Skeletal muscle cell (primary cell): ENCODE measurements at regions not wholly inside any gene's neighbourhood (a gene's known extent, or its start where the extent isn't known, plus 50 kb on each side); places are given as distances from the start of the nearest gene placed in this dataset.
"Not testable (repeated sequence)": the region's sequence is repeated elsewhere in the genome, so short reads cannot be mapped to it uniquely, and the experiment has no call there.

Source experiments
- DNase-seq: peaks from one replicate; pipeline ENCODE4 v3.0.0-alpha.2; 2010; ENCODE audit warnings: low read depth
- H3K4me3 ChIP-seq: 2 replicates; pipeline ENCODE4 v1.5.1; 2011; ENCODE audit warnings: low read depth, mild to moderate bottlenecking, control low read depth, low read length, moderate library complexity

GRCh38 chr10:33697016-33697415 lies 362.5 kb upstream of the NRP1 start:
- H3K4me3 ChIP-seq = no peak overlapping the region

GRCh38 chr10:33695536-33695935 lies 361.1 kb upstream of the NRP1 start:
- no peak overlapping the region for H3K4me3 ChIP-seq
- DNase-seq = no peak

More at GRCh38 chr10:33697016-33697415, 362.5 kb upstream of the NRP1 start:
- DNase-seq = no peak

GRCh38 chr10:33690536-33690935 lies 356.1 kb upstream of the NRP1 start:
- not testable (repeated sequence) for DNase-seq, H3K4me3 ChIP-seq

GRCh38 chr10:33688506-33688905 lies 354.0 kb upstream of the NRP1 start:
- DNase-seq = no peak
- H3K4me3 ChIP-seq = no peak overlapping the region

- no peak overlapping the region for H3K4me3 ChIP-seq
- DNase-seq = no peak
Observed at GRCh38 chr10:33684211-33684611, 349.7 kb upstream of the NRP1 start.

- no peak overlapping the region for H3K4me3 ChIP-seq
- DNase-seq = no peak
Observed at GRCh38 chr10:33681595-33681994, 347.1 kb upstream of the NRP1 start.

- no peak overlapping the region for H3K4me3 ChIP-seq
- no peak for DNase-seq
Observed at GRCh38 chr10:33680036-33680435, 345.6 kb upstream of the NRP1 start.

GRCh38 chr10:33676606-33677339 lies 342.3 kb upstream of the NRP1 start:
- H3K4me3 ChIP-seq = no peak overlapping the region
- DNase-seq = no peak

GRCh38 chr10:33674986-33675599 lies 340.6 kb upstream of the NRP1 start:
- DNase-seq = no peak

GRCh38 chr10:33674491-33674890 lies 340.0 kb upstream of the NRP1 start:
- DNase-seq = no peak
- no peak overlapping the region for H3K4me3 ChIP-seq

More at GRCh38 chr10:33674986-33675599, 340.6 kb upstream of the NRP1 start:
- peak overlapping the region; percentile 9 for H3K4me3 ChIP-seq

GRCh38 chr10:33673839-33674415 lies 339.5 kb upstream of the NRP1 start:
- DNase-seq = no peak
- no peak overlapping the region for H3K4me3 ChIP-seq

- DNase-seq = no peak
- no peak overlapping the region for H3K4me3 ChIP-seq
Observed at GRCh38 chr10:33669904-33670303, 335.4 kb upstream of the NRP1 start.

GRCh38 chr10:33666686-33667480 lies 332.4 kb upstream of the NRP1 start:
- DNase-seq = no peak
- H3K4me3 ChIP-seq = no peak overlapping the region

GRCh38 chr10:33665501-33665900 lies 331.0 kb upstream of the NRP1 start:
- DNase-seq = peak; percentile 60
- no peak overlapping the region for H3K4me3 ChIP-seq

- no peak overlapping the region for H3K4me3 ChIP-seq
- no peak for DNase-seq
Observed at GRCh38 chr10:33664070-33664469, 329.6 kb upstream of the NRP1 start.

- DNase-seq = peak; percentile 60
- no peak overlapping the region for H3K4me3 ChIP-seq
Observed at GRCh38 chr10:33661580-33662336, 327.3 kb upstream of the NRP1 start.

GRCh38 chr10:33660329-33660728 lies 325.9 kb upstream of the NRP1 start:
- DNase-seq = no peak
- no peak overlapping the region for H3K4me3 ChIP-seq

GRCh38 chr10:33657913-33658312 lies 323.4 kb upstream of the NRP1 start:
- no peak for DNase-seq
- H3K4me3 ChIP-seq = no peak overlapping the region

GRCh38 chr10:33657154-33657908 lies 322.9 kb upstream of the NRP1 start:
- H3K4me3 ChIP-seq = no peak overlapping the region
- DNase-seq = peak; percentile 87
